ENCODE measurements at regions not wholly inside any gene's neighbourhood (a gene's known extent, or its start where the extent isn't known, plus 50 kb on each side); places are given as distances from the start of the nearest gene placed in this dataset.

DNA sequence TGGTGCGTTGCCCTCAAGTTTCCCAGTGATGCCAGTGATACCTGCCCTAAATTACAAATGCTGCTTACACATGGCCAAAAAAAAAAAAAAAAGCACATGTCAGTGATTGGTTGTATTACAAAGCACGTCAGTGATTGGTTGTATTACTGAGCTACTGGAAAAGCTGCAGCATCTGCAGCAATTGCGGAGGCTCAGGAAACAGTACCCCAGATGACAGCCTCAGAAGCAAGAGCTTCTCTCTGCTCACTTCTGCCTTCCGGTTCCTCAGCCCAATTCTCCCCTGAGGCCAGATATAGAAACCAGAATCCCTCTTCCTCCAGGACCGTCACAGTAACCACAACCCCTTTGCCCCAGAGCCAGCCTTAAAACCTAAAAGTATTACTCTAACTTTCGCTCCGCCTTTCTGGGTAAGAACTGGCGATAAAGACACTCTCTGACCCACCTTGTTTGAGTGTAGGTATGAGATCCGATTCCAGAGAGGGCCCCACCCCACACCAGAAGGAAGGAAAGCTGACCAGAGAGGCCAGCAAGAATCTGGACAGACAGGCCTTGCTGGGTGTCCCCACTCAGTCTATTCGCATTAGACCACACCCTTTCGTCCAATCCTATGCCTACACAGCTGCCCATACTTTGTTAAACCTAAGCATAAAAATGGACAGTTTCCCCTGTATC lies 85.0 kb upstream of the SORBS2 start:
- Histone ChIP-seq H3K4me1 (ENCODE audit: insufficient read depth, low read length, poor library complexity, severe bottlenecking) (no peaks in the 10 kb centered on the region), H3K36me3 (ENCODE audit: insufficient read depth, low read length, poor library complexity, severe bottlenecking) (no peaks in the 10 kb centered on the region), H3K27ac (ENCODE audit: low read depth, low read length, poor library complexity, severe bottlenecking) (no peak overlapping the region), H3K27me3 (replicated peaks; ENCODE audit: insufficient read depth, low read depth, low read length, poor library complexity) (no peaks in the 10 kb centered on the region), H3K4me3 (ENCODE audit: low read depth, low read length, poor library complexity, severe bottlenecking) (no peak overlapping the region), H3K9me3 (ENCODE audit: low read depth, low read length, poor library complexity, severe bottlenecking) (no peaks in the 10 kb centered on the region)
- CTCF ChIA-PET = no interaction called here
- intact Hi-C loops (cut with micrococcal nuclease; ENCODE audit: unreplicated experiment) = no loop called here
- TF ChIP-seq EZH2 (IDR thresholded peaks at IDR 0.05; ENCODE audit: borderline replicate concordance, low read depth, low read length, poor library complexity, severe bottlenecking) = no peak
- TF ChIP-seq, protein P1, sequence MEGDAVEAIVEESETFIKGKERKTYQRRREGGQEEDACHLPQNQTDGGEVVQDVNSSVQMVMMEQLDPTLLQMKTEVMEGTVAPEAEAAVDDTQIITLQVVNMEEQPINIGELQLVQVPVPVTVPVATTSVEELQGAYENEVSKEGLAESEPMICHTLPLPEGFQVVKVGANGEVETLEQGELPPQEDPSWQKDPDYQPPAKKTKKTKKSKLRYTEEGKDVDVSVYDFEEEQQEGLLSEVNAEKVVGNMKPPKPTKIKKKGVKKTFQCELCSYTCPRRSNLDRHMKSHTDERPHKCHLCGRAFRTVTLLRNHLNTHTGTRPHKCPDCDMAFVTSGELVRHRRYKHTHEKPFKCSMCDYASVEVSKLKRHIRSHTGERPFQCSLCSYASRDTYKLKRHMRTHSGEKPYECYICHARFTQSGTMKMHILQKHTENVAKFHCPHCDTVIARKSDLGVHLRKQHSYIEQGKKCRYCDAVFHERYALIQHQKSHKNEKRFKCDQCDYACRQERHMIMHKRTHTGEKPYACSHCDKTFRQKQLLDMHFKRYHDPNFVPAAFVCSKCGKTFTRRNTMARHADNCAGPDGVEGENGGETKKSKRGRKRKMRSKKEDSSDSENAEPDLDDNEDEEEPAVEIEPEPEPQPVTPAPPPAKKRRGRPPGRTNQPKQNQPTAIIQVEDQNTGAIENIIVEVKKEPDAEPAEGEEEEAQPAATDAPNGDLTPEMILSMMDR (conservative IDR thresholded peaks at IDR 0.05; ENCODE audit: low read depth, low read length) = no peak
- POLR2A ChIA-PET (ENCODE audit: low non-redundant PET) = interaction anchor here (0.6 kb wide), 1 partner anchor 289 kb away, joined by 3 read pairs; no protein-coding TSS in a partner anchor
- no peak for DNase-seq (ENCODE audit: low spot score)
- no TSS peak for BruUV-seq (replicated peaks)

DNA sequence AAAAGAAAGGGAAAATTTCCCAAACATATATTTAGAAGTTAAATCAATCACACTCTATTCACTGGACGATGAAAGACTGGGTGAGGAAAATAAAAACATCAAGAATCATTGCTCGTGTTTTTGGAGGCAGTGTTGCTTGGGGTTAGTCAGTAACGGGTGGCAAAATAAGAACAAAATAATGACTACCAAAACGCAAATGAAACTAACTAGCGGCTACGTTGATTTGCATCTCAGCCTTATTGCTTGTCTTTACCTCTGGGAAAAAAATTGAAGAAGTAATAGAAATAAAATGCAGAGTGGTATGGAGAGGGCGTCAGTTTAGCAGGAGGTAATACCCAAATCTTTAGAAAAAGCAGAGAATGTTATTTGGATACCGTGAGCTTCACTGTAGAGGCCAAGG lies 86.4 kb upstream of the SORBS2 start:
- BruUV-seq (replicated peaks) = no TSS peak
- no peaks in the 10 kb centered on the region for H3K36me3 ChIP-seq (ENCODE audit: insufficient read depth, low read length, poor library complexity, severe bottlenecking)
- intact Hi-C loops (cut with micrococcal nuclease; ENCODE audit: unreplicated experiment) = no loop called here
- H3K27me3 ChIP-seq (replicated peaks; ENCODE audit: insufficient read depth, low read depth, low read length, poor library complexity) = no peaks in the 10 kb centered on the region
- no peak for DNase-seq (ENCODE audit: low spot score)
- no peaks in the 10 kb centered on the region for H3K4me1 ChIP-seq (ENCODE audit: insufficient read depth, low read length, poor library complexity, severe bottlenecking)
- no peaks in the 10 kb centered on the region for H3K9me3 ChIP-seq (ENCODE audit: low read depth, low read length, poor library complexity, severe bottlenecking)
- TF ChIP-seq EZH2 (IDR thresholded peaks at IDR 0.05; ENCODE audit: borderline replicate concordance, low read depth, low read length, poor library complexity, severe bottlenecking) = no peak
- TF ChIP-seq, protein P1 (conservative IDR thresholded peaks at IDR 0.05; ENCODE audit: low read depth, low read length) = no peak
- ChIA-PET POLR2A (ENCODE audit: low non-redundant PET) (no interaction called here), CTCF (no interaction called here)
- H3K27ac ChIP-seq (ENCODE audit: low read depth, low read length, poor library complexity, severe bottlenecking) = no peak overlapping the region
- H3K4me3 ChIP-seq (ENCODE audit: low read depth, low read length, poor library complexity, severe bottlenecking) = no peak overlapping the region

- no peak for TF ChIP-seq EZH2 (IDR thresholded peaks at IDR 0.05; ENCODE audit: borderline replicate concordance, low read depth, low read length, poor library complexity, severe bottlenecking)
- TF ChIP-seq, protein P1 (conservative IDR thresholded peaks at IDR 0.05; ENCODE audit: low read depth, low read length) = no peak
- H3K36me3 ChIP-seq (ENCODE audit: insufficient read depth, low read length, poor library complexity, severe bottlenecking) = no peaks in the 10 kb centered on the region
- no peak overlapping the region for H3K27ac ChIP-seq (ENCODE audit: low read depth, low read length, poor library complexity, severe bottlenecking)
- ChIA-PET CTCF (no interaction called here), POLR2A (ENCODE audit: low non-redundant PET) (no interaction called here)
- H3K27me3 ChIP-seq (replicated peaks; ENCODE audit: insufficient read depth, low read depth, low read length, poor library complexity) = no peaks in the 10 kb centered on the region
- H3K9me3 ChIP-seq (ENCODE audit: low read depth, low read length, poor library complexity, severe bottlenecking) = no peaks in the 10 kb centered on the region
- no peak overlapping the region for H3K4me3 ChIP-seq (ENCODE audit: low read depth, low read length, poor library complexity, severe bottlenecking)
- no TSS peak for BruUV-seq (replicated peaks)
- no peaks in the 10 kb centered on the region for H3K4me1 ChIP-seq (ENCODE audit: insufficient read depth, low read length, poor library complexity, severe bottlenecking)
- DNase-seq (ENCODE audit: low spot score) = no peak
- intact Hi-C loops (cut with micrococcal nuclease; ENCODE audit: unreplicated experiment) = no loop called here
Observed at GRCh38 chr4:185899833-185900232, 87.8 kb upstream of the SORBS2 start.

Data from A673 (cell line).